Stimulated activated memory B cell treated with anti-CD40 and anti-IgM and Interleukin-4, amounts not matched to agents 10 μg/mL and 1 μg/mL and 100 μg/mL, for 72 hours (primary cell): ENCODE measurements at regions not wholly inside any gene's neighbourhood (a gene's known extent, or its start where the extent isn't known, plus 50 kb on each side); places are given as distances from the start of the nearest gene placed in this dataset.

ENCODE experiments used
- ATAC-seq: fragments of 150-1000 bp; cut with Tn5 transposase; 2 replicates; pipeline ENCODE4 v1.10.0; 2021
- H3K27ac Mint-ChIP-seq: one replicate; pipeline ENCODE4 v1.8.0; 2022; ENCODE audit warnings: mild to moderate bottlenecking, mixed read lengths
- H3K27me3 Mint-ChIP-seq: one replicate; pipeline ENCODE4 v1.8.0; 2022; ENCODE audit warnings: mixed read lengths
- H3K36me3 Mint-ChIP-seq: one replicate; pipeline ENCODE4 v1.8.0; 2022; ENCODE audit warnings: mixed read lengths
- H3K4me1 Mint-ChIP-seq: one replicate; pipeline ENCODE4 v1.8.0; 2022; ENCODE audit warnings: mixed read lengths
- H3K4me3 Mint-ChIP-seq: one replicate; pipeline ENCODE4 v1.8.0; 2022; ENCODE audit warnings: mild to moderate bottlenecking, moderate library complexity, mixed read lengths
- H3K9me3 Mint-ChIP-seq: one replicate; pipeline ENCODE4 v1.8.0; 2022; ENCODE audit warnings: mixed read lengths

GRCh38 chr6:168873278-168874190 is 380.1 kb downstream of the THBS2 start:
- no peak overlapping the region for H3K27ac Mint-ChIP-seq
- H3K4me3 Mint-ChIP-seq: no peak overlapping the region
- no peaks in the 10 kb centered on the region for H3K4me1 Mint-ChIP-seq
- ATAC-seq: no peak
- peaks cover 9% of the 10 kb centered on the region for H3K27me3 Mint-ChIP-seq
- H3K36me3 Mint-ChIP-seq: no peaks in the 10 kb centered on the region
- H3K9me3 Mint-ChIP-seq: no peaks in the 10 kb centered on the region

- no peak overlapping the region for H3K4me3 Mint-ChIP-seq
- H3K27ac Mint-ChIP-seq: no peak overlapping the region
- no peaks in the 10 kb centered on the region for H3K36me3 Mint-ChIP-seq
- H3K9me3 Mint-ChIP-seq: no peaks in the 10 kb centered on the region
- peaks cover 9% of the 10 kb centered on the region for H3K27me3 Mint-ChIP-seq
- no peak for ATAC-seq
- no peaks in the 10 kb centered on the region for H3K4me1 Mint-ChIP-seq
Measured at GRCh38 chr6:168871642-168872315, 381.9 kb downstream of the THBS2 start.

DNA sequence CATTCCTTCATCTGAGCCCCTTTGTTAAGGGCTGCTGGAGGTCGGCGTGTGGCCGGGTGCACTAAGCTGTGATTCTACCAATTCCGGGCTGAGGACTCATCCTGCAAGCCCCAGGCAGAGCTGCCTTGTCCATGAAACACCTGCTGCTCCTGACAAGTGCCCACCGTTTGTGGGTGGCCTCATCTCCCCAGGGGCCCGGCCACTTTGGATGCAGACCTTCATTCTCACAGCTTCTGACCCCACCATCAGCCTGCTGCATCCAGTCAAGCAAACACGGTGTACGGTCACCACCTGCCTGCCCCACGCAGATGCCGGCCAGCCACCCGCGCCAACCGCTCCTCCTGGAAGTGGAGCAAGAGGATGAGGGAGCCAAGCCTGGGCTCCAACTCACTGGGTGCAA is 382.7 kb downstream of the THBS2 start:
- Mint-ChIP-seq H3K27ac (no peak overlapping the region), H3K36me3 (no peaks in the 10 kb centered on the region), H3K4me1 (no peaks in the 10 kb centered on the region), H3K9me3 (no peaks in the 10 kb centered on the region), H3K4me3 (no peak overlapping the region), H3K27me3 (peaks cover 9% of the 10 kb centered on the region)
- ATAC-seq: no peak

DNA sequence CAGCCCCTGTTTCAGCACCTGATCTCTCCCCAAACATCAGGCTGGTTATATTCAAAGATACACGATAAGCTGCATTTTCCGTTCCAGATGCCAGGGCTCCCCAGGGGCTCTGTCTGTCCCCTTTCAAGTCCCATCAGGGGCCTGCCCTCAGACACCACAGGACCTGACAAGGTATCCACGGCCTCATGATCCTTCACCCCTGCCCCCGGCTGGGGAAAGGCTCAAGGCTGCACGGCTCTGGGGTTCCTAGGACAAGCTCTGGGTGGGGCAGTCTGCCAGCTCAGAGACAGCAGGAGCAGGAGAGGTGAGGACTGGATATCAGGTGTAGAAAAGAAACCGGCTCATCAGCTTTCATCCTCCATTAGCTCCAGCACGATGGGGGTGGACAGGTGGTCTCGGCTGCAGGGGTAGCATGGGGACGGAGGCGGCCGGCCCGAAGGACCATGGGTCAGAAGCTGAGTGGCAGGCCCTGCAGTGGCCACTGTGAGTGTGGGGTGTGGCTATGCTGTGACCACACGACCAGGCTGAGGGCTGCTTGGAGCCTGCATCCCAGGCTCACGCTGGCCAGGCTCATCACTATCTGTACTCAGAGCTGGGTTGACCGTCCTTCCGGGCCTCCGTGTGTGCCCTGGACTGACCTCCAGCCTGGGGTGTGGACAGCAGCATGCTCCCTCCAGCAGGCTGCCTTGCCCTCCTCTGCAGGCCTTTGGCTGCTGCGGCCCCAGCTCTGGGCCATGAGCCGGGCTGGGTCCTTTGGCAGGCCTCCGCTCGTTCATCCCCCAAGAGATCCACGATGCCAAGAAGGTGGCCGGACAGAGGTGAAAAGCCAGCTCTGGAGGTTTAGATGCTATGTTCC is 386.2 kb downstream of the THBS2 start:
- H3K4me3 Mint-ChIP-seq: no peak overlapping the region
- H3K36me3 Mint-ChIP-seq: no peaks in the 10 kb centered on the region
- H3K9me3 Mint-ChIP-seq: no peaks in the 10 kb centered on the region
- peak; percentile 5 for ATAC-seq
- no peaks in the 10 kb centered on the region for H3K4me1 Mint-ChIP-seq
- H3K27ac Mint-ChIP-seq: no peak overlapping the region
- no peaks in the 10 kb centered on the region for H3K27me3 Mint-ChIP-seq

GRCh38 chr6:168866534-168866933 is 387.1 kb downstream of the THBS2 start:
- H3K4me3 Mint-ChIP-seq: no peak overlapping the region
- ATAC-seq: peak; percentile 25
- no peaks in the 10 kb centered on the region for H3K36me3 Mint-ChIP-seq
- H3K9me3 Mint-ChIP-seq: no peaks in the 10 kb centered on the region
- H3K27ac Mint-ChIP-seq: no peak overlapping the region
- H3K27me3 Mint-ChIP-seq: no peaks in the 10 kb centered on the region
- no peaks in the 10 kb centered on the region for H3K4me1 Mint-ChIP-seq

DNA sequence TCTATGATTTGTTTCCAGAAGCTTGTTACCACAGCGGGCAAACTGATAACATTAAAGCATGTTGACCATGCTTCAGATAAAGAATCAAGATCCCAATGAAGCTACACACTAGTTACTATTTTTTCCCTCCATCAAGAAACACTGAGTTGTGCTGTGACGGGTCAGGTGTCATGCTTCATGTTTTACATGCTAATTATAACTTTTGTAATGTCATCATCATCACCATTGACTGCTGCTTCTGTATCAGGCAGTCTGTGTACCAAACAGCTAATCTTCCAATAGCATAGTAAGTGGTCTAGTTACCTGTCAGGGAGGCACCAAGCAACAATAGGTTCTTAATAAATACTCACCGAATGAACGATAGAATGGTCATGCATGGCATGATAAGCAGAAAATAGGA is 388.1 kb downstream of the THBS2 start:
- H3K9me3 Mint-ChIP-seq: no peaks in the 10 kb centered on the region
- no peak for ATAC-seq
- no peaks in the 10 kb centered on the region for H3K27me3 Mint-ChIP-seq
- no peak overlapping the region for H3K27ac Mint-ChIP-seq
- H3K4me3 Mint-ChIP-seq: no peak overlapping the region
- H3K4me1 Mint-ChIP-seq: no peaks in the 10 kb centered on the region
- no peaks in the 10 kb centered on the region for H3K36me3 Mint-ChIP-seq

DNA sequence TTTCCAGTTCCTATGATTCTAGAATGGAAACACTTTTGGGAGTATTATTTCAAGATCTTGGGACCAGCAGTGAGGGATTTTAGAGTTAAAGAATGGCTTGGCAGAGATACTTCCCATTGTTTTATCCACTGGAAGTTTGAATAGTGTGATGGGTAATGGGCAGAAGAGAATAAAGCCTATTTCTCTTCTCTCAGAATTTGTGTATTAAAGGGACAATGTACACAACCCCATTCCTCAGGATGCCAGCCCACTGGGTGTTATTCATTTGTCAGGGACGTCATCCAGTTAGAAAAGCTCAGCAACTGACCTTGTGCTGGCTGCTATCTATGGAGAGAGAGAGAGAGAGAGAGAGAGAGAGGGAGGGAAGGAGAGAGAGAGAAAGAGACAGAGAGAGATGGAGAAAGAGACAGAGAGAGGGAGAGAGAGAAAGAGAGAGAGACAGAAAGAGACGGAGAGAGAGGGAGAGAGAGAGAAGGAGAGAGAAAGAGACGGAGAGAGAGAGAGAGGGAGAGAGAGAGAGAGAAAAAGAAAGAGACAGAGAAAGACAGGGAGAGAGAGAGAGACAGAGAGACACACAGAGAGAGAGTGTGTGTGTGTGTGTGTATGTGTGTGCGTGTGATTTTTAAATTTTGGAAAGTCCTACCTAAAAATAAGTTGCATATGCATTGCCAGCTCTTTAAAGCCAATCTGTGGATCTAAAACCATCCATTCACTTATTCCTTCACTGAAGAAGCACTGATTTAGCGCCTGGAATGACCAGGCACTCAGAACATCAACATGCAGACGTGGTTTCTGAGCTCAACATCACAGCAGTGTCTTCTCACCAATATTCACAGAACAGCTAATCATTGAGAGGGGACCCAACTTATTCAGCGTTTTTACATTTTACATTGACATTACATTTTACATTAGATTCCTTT is 388.8 kb downstream of the THBS2 start:
- Mint-ChIP-seq H3K9me3 (no peaks in the 10 kb centered on the region), H3K4me1 (no peaks in the 10 kb centered on the region), H3K4me3 (no peak overlapping the region), H3K27me3 (no peaks in the 10 kb centered on the region), H3K27ac (no peak overlapping the region), H3K36me3 (no peaks in the 10 kb centered on the region)
- ATAC-seq: no peak

DNA sequence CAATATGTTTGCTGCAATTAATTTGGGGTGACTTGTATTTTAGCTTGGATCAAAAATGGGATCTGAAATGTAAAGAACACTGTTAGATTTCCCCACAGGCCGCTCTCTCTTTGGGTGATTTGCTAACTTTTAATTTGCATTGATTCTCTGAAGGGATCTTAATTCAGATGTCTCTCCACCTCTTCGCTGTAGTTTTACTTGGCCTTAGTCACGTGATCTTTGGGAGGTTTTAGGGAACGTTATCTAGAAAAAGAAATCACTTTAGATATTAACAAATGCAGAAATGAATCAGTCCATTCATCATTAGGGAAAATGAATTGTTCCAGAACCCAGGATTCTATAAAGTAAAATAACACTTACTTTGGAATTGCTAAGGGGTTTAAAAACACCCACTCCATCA is 390.2 kb downstream of the THBS2 start:
- no peaks in the 10 kb centered on the region for H3K4me1 Mint-ChIP-seq
- H3K27ac Mint-ChIP-seq: no peak overlapping the region
- ATAC-seq: no peak
- no peaks in the 10 kb centered on the region for H3K27me3 Mint-ChIP-seq
- H3K4me3 Mint-ChIP-seq: no peak overlapping the region
- no peaks in the 10 kb centered on the region for H3K9me3 Mint-ChIP-seq
- H3K36me3 Mint-ChIP-seq: no peaks in the 10 kb centered on the region

- no peaks in the 10 kb centered on the region for H3K9me3 Mint-ChIP-seq
- H3K36me3 Mint-ChIP-seq: no peaks in the 10 kb centered on the region
- no peak overlapping the region for H3K27ac Mint-ChIP-seq
- H3K4me1 Mint-ChIP-seq: no peaks in the 10 kb centered on the region
- ATAC-seq: no peak
- no peak overlapping the region for H3K4me3 Mint-ChIP-seq
- H3K27me3 Mint-ChIP-seq: no peaks in the 10 kb centered on the region
Measured at GRCh38 chr6:168862346-168862980, 391.2 kb downstream of the THBS2 start.

DNA sequence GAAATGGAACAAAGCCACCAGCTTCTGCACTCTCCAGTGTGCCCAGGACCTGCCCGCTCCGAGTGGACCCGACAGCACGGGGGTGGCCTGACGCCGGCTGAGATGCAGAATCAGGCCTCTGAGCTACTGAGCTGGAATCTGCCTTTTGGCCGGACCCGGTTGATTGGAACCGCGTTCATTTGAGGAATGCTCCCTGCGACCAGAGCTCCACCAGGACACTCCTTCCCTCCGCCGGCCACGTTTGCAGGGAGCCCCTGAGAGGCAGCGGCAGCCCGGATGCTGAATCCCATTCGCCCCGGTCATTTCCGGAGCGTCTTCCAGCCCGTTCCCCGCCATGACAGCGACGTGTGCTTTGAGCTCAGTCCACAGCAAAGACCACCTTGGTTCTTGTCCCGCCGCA is 392.7 kb downstream of the THBS2 start:
- Mint-ChIP-seq H3K4me1 (no peaks in the 10 kb centered on the region), H3K4me3 (no peak overlapping the region), H3K27ac (no peak overlapping the region), H3K36me3 (no peaks in the 10 kb centered on the region), H3K27me3 (no peaks in the 10 kb centered on the region), H3K9me3 (no peaks in the 10 kb centered on the region)
- ATAC-seq: no peak

- H3K36me3 Mint-ChIP-seq: no peaks in the 10 kb centered on the region
- H3K4me3 Mint-ChIP-seq: no peak overlapping the region
- no peaks in the 10 kb centered on the region for H3K27me3 Mint-ChIP-seq
- H3K4me1 Mint-ChIP-seq: no peaks in the 10 kb centered on the region
- ATAC-seq: peak; percentile 39
- no peaks in the 10 kb centered on the region for H3K9me3 Mint-ChIP-seq
- no peak overlapping the region for H3K27ac Mint-ChIP-seq
Measured at GRCh38 chr6:168860341-168860740, 393.3 kb downstream of the THBS2 start.

DNA sequence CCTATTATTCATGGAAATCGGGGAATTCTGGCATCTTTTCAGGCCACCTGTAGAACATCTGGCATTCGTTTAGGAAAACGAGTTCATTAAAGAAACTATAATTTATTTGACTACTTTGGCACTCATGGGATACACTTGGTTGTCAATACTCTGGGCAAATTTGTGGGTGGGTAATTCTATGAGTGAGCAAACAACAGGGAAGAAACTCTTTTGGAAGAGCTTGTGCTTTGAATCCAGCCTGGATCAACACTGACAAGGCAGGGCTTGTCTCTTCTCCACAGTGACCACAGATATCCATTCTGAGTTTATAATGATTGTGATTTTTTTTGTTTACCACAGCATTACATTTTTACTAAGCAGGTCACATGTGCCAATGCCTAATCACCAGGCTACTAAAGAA is 394.7 kb downstream of the THBS2 start:
- Mint-ChIP-seq H3K27ac (no peak overlapping the region), H3K9me3 (no peaks in the 10 kb centered on the region), H3K36me3 (no peaks in the 10 kb centered on the region), H3K4me3 (no peak overlapping the region), H3K27me3 (no peaks in the 10 kb centered on the region), H3K4me1 (no peaks in the 10 kb centered on the region)
- ATAC-seq: no peak

- Mint-ChIP-seq H3K27ac (no peak overlapping the region), H3K4me1 (no peaks in the 10 kb centered on the region), H3K4me3 (no peak overlapping the region), H3K36me3 (no peaks in the 10 kb centered on the region), H3K27me3 (no peaks in the 10 kb centered on the region), H3K9me3 (no peaks in the 10 kb centered on the region)
- no peak for ATAC-seq
Measured at GRCh38 chr6:168856914-168857313, 396.7 kb downstream of the THBS2 start.

- no peak overlapping the region for H3K27ac Mint-ChIP-seq
- H3K4me3 Mint-ChIP-seq: no peak overlapping the region
- H3K9me3 Mint-ChIP-seq: no peaks in the 10 kb centered on the region
- no peaks in the 10 kb centered on the region for H3K4me1 Mint-ChIP-seq
- H3K27me3 Mint-ChIP-seq: no peaks in the 10 kb centered on the region
- no peak for ATAC-seq
- no peaks in the 10 kb centered on the region for H3K36me3 Mint-ChIP-seq
Measured at GRCh38 chr6:168852376-168852884, 401.2 kb downstream of the THBS2 start.
